ENCODE measurements at regions not wholly inside any gene's neighbourhood (a gene's known extent, or its start where the extent isn't known, plus 50 kb on each side); places are given as distances from the start of the nearest gene placed in this dataset.

- H3K4me3 ChIP-seq (ENCODE audit: low read length) = no peak overlapping the region
- no peak for TF ChIP-seq CTCF (conservative IDR thresholded peaks at IDR 0.05; ENCODE audit: low read depth, low read length)
- DNase-seq (ENCODE audit: low read depth) = peak; percentile 13
Measured at GRCh38 chr18:46407486-46408166, 249.4 kb downstream of the LOXHD1 start.

- no peak for DNase-seq (ENCODE audit: low read depth)
- no peak overlapping the region for H3K4me3 ChIP-seq (ENCODE audit: low read length)
- TF ChIP-seq CTCF (conservative IDR thresholded peaks at IDR 0.05; ENCODE audit: low read depth, low read length) = no peak
Measured at GRCh38 chr18:46408334-46408987, 248.6 kb downstream of the LOXHD1 start.

GRCh38 chr18:46411191-46411828, 245.7 kb downstream of the LOXHD1 start:
- H3K4me3 ChIP-seq (ENCODE audit: low read length) = no peak overlapping the region
- no peak for DNase-seq (ENCODE audit: low read depth)
- no peak for TF ChIP-seq CTCF (conservative IDR thresholded peaks at IDR 0.05; ENCODE audit: low read depth, low read length)

GRCh38 chr18:46411867-46412690, 244.9 kb downstream of the LOXHD1 start:
- TF ChIP-seq CTCF (conservative IDR thresholded peaks at IDR 0.05; ENCODE audit: low read depth, low read length) = no peak
- DNase-seq (ENCODE audit: low read depth) = no peak
- no peak overlapping the region for H3K4me3 ChIP-seq (ENCODE audit: low read length)

- TF ChIP-seq CTCF (conservative IDR thresholded peaks at IDR 0.05; ENCODE audit: low read depth, low read length) = no peak
- DNase-seq (ENCODE audit: low read depth) = no peak
Measured at GRCh38 chr18:46412916-46413315, 244.1 kb downstream of the LOXHD1 start.

GRCh38 chr18:46413684-46414083, 243.3 kb downstream of the LOXHD1 start:
- no peak for TF ChIP-seq CTCF (conservative IDR thresholded peaks at IDR 0.05; ENCODE audit: low read depth, low read length)
- H3K4me3 ChIP-seq (ENCODE audit: low read length) = no peak overlapping the region
- no peak for DNase-seq (ENCODE audit: low read depth)

More at GRCh38 chr18:46412916-46413315, 244.1 kb downstream of the LOXHD1 start:
- H3K4me3 ChIP-seq (ENCODE audit: low read length) = no peak overlapping the region

Data from retinal pigment epithelial cell (primary cell).